ENCODE measurements at regions not wholly inside any gene's neighbourhood (a gene's known extent, or its start where the extent isn't known, plus 50 kb on each side); places are given as distances from the start of the nearest gene placed in this dataset.
"Not testable (repeated sequence)": the region's sequence is repeated elsewhere in the genome, so short reads cannot be mapped to it uniquely, and the experiment has no call there.

GRCh38 chr14:105620865-105621471 lies 94.6 kb downstream of the TMEM121 start:
- peak; percentile 91 for DNase-seq (ENCODE audit: low spot score)
- not testable (repeated sequence) for ATAC-seq

GRCh38 chr14:105621479-105622328 lies 95.3 kb downstream of the TMEM121 start:
- ATAC-seq (peak; percentile 17), DNase-seq (ENCODE audit: low spot score) (peak; percentile 46)

GRCh38 chr14:105622329-105622955 lies 96.1 kb downstream of the TMEM121 start:
- no peak for ATAC-seq

GRCh38 chr14:105623178-105623577 lies 96.8 kb downstream of the TMEM121 start:
- not testable (repeated sequence) for ATAC-seq
- peak; percentile 42 for DNase-seq (ENCODE audit: low spot score)

More at GRCh38 chr14:105622329-105622955, 96.1 kb downstream of the TMEM121 start:
- DNase-seq (ENCODE audit: low spot score): no peak

- not testable (repeated sequence) for ATAC-seq; DNase-seq (ENCODE audit: low spot score)
Observed at GRCh38 chr14:105624346-105624745, 98.0 kb downstream of the TMEM121 start.

GRCh38 chr14:105624749-105625434 lies 98.5 kb downstream of the TMEM121 start:
- ATAC-seq: not testable (repeated sequence)
- DNase-seq (ENCODE audit: low spot score): peak; percentile 44

GRCh38 chr14:105625448-105625847 lies 99.1 kb downstream of the TMEM121 start:
- DNase-seq (ENCODE audit: low spot score): peak; percentile 58
- ATAC-seq: peak; percentile 8

GRCh38 chr14:105626111-105626510 lies 99.7 kb downstream of the TMEM121 start:
- peak; percentile 79 for ATAC-seq

GRCh38 chr14:105626651-105627050 lies 100.3 kb downstream of the TMEM121 start:
- not testable (repeated sequence) for DNase-seq (ENCODE audit: low spot score)
- peak; percentile 21 for ATAC-seq

More at GRCh38 chr14:105626111-105626510, 99.7 kb downstream of the TMEM121 start:
- peak; percentile 58 for DNase-seq (ENCODE audit: low spot score)

- peak; percentile 73 for ATAC-seq
- not testable (repeated sequence) for DNase-seq (ENCODE audit: low spot score)
Observed at GRCh38 chr14:105627287-105627686, 100.9 kb downstream of the TMEM121 start.

- DNase-seq (ENCODE audit: low spot score) (no peak), ATAC-seq (no peak)
Observed at GRCh38 chr14:105627701-105628100, 101.3 kb downstream of the TMEM121 start.

- DNase-seq (ENCODE audit: low spot score); ATAC-seq: not testable (repeated sequence)
Observed at GRCh38 chr14:105628126-105628525, 101.7 kb downstream of the TMEM121 start.

GRCh38 chr14:105628531-105629067 lies 102.2 kb downstream of the TMEM121 start:
- not testable (repeated sequence) for DNase-seq (ENCODE audit: low spot score)
- ATAC-seq: peak; percentile 3

- ATAC-seq; DNase-seq (ENCODE audit: low spot score): not testable (repeated sequence)
Observed at GRCh38 chr14:105629091-105629885, 102.9 kb downstream of the TMEM121 start.

GRCh38 chr14:105629886-105630215 lies 103.5 kb downstream of the TMEM121 start:
- DNase-seq (ENCODE audit: low spot score) (no peak), ATAC-seq (no peak)

GRCh38 chr14:105630293-105630934 lies 104.0 kb downstream of the TMEM121 start:
- ATAC-seq; DNase-seq (ENCODE audit: low spot score): not testable (repeated sequence)

GRCh38 chr14:105630935-105631779 lies 104.8 kb downstream of the TMEM121 start:
- not testable (repeated sequence) for DNase-seq (ENCODE audit: low spot score); ATAC-seq

- ATAC-seq (no peak), DNase-seq (ENCODE audit: low spot score) (no peak)
Observed at GRCh38 chr14:105632010-105632409, 105.6 kb downstream of the TMEM121 start.

Measured in left lobe of liver (tissue), 2 donors.